Esophagus muscularis mucosa (tissue), 4 donors: ENCODE measurements at regions not wholly inside any gene's neighbourhood (a gene's known extent, or its start where the extent isn't known, plus 50 kb on each side); places are given as distances from the start of the nearest gene placed in this dataset.
"Not testable (repeated sequence)": the region's sequence is repeated elsewhere in the genome, so short reads cannot be mapped to it uniquely, and the experiment has no call there.

Experiments used
- DNase-seq: peaks from one replicate; pipeline ENCODE4 v3.0.0-alpha.2; 2017; ENCODE audit errors: extremely low spot score
- H3K27ac ChIP-seq, 4 donors: fragments of 200-600 bp; sonication (generic); replicated peaks in 1 of 4; 1 replicate in 3 of 4; 2 replicates in 1 of 4; pipeline ENCODE4 v1.5.1; 2016 to 2019; ENCODE audit warnings: mild to moderate bottlenecking in 1 of 4
- H3K27me3 ChIP-seq, 4 donors: fragments of 200-600 bp; sonication (generic); one replicate each; pipeline versions ENCODE4 v1.5.1 to v1.6.0; 2016 to 2019
- H3K36me3 ChIP-seq, 4 donors: fragments of 200-600 bp; sonication (generic); one replicate each; pipeline ENCODE4 v1.5.1; 2016 to 2019
- H3K4me1 ChIP-seq, 4 donors: fragments of 200-600 bp; sonication (generic); one replicate each; pipeline ENCODE4 v1.5.1; 2016 to 2019
- H3K4me3 ChIP-seq, 4 donors: fragments of 200-600 bp; sonication (generic); 1 replicate in 2 of 4; 2 replicates in 2 of 4; pipeline ENCODE4 v1.5.1; 2016 to 2019; ENCODE audit warnings: mild to moderate bottlenecking in 4 of 4, moderate library complexity in 1 of 4
- H3K9me3 ChIP-seq, 4 donors: fragments of 200-600 bp; sonication (generic); 1 replicate in 3 of 4; 2 replicates in 1 of 4; pipeline ENCODE4 v1.5.1; 2016 to 2019
- EP300 ChIP-seq: sonication (generic); formaldehyde crosslinking; IDR thresholded peaks from one replicate; pipeline ENCODE4 v1.6.1; 2017; ENCODE audit warnings: antibody characterized with exemption
- POLR2A ChIP-seq: fragments of 450-650 bp; IDR thresholded peaks from one replicate; pipeline ENCODE4 v1.6.1; 2017; ENCODE audit warnings: antibody characterized with exemption, moderate library complexity, mild to moderate bottlenecking, low read depth
- POLR2AphosphoS5 ChIP-seq, 2 donors: sonication (generic); formaldehyde crosslinking; IDR thresholded peaks; one replicate each; pipeline ENCODE4 v1.6.1; 2017; ENCODE audit warnings: antibody characterized with exemption in 2 of 2
- WGBS: methylation state at CpG from one replicate; pipeline ENCODE4 v1.1.5; 2018; 5-methylcytosine and 5-hydroxymethylcytosine counted together
- intact Hi-C: fragments of 100-400 bp; cut with DNase I; formaldehyde crosslinking; loops from one replicate; pipeline ENCODE4 v1.15.1; 2023
- TF ChIP-seq, protein P1 (sequence below), 3 experiments: fragments of 200-600 bp in 2 of 3; fragments of 450-650 bp in 1 of 3; sonication (generic) in 2 of 3; IDR thresholded peaks; one replicate each; pipeline ENCODE4 v1.5.1; 2017 to 2019; ENCODE audit warnings: antibody characterized with exemption in 3 of 3, mild to moderate bottlenecking in 2 of 3, moderate library complexity in 1 of 3

DNA sequence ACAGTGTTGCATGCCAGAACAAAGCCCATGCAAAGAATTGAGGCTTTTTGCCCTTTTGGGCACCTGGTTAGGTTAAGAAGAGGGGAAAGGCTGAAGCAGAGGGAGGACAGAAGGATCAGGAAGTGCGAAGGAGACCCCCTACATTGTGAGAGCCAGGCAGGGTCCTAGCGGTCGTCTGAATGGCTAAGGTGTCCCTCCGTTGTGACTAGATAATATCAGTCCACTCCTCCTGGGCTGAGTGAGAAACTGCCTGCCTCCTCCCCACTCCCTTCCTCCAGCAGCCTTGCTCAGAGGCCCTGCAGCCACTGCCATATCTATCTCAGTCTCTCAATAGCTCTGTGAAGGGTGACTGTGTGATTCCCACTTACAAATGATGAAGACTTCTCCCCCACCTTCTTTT lies 75.1 kb downstream of the WSB1 start:
- intact Hi-C loops: no loop called here
- Histone ChIP-seq H3K4me1 (peaks cover 0 to 8% (median 5%) of the 10 kb centered on the region in 4 donors), H3K9me3 (peaks cover 0 to 6% (median 2%) of the 10 kb centered on the region in 4 donors), H3K27me3 (no peaks in the 10 kb centered on the region), H3K36me3 (no peaks in the 10 kb centered on the region), H3K4me3 (no peak overlapping the region), H3K27ac (no peak overlapping the region)
- DNase-seq: no peak
- no peak for TF ChIP-seq EP300
- no peak for TF ChIP-seq POLR2A
- TF ChIP-seq POLR2AphosphoS5 (IDR thresholded peaks at IDR 0.05): no peak
- TF ChIP-seq, protein P1, sequence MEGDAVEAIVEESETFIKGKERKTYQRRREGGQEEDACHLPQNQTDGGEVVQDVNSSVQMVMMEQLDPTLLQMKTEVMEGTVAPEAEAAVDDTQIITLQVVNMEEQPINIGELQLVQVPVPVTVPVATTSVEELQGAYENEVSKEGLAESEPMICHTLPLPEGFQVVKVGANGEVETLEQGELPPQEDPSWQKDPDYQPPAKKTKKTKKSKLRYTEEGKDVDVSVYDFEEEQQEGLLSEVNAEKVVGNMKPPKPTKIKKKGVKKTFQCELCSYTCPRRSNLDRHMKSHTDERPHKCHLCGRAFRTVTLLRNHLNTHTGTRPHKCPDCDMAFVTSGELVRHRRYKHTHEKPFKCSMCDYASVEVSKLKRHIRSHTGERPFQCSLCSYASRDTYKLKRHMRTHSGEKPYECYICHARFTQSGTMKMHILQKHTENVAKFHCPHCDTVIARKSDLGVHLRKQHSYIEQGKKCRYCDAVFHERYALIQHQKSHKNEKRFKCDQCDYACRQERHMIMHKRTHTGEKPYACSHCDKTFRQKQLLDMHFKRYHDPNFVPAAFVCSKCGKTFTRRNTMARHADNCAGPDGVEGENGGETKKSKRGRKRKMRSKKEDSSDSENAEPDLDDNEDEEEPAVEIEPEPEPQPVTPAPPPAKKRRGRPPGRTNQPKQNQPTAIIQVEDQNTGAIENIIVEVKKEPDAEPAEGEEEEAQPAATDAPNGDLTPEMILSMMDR (IDR thresholded peaks at IDR 0.05): no peak
- WGBS: 86% methylated on average over 4 of the region's 4 CpGs

DNA sequence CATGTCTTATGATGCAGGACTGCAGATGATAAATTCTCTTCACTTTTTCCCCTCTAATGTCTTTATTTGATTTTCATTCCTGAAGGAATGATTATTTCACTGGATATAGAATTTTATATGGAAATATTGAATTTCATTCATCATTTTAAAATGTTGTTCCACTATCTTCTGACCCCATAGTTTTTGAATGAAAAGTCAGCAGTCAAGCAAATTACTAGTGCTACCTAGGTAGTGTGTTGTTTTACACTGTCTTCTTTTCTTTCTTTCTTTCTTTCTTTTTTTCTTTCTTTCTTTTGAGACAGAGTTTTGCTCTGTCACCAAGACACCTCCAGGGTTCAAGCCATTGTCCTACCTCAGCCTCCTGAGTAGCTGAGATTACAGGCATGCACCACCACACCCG lies 76.9 kb downstream of the WSB1 start:
- H3K36me3 ChIP-seq: no peaks in the 10 kb centered on the region
- no peak overlapping the region for H3K27ac ChIP-seq
- no peaks in the 10 kb centered on the region for H3K4me1 ChIP-seq
- TF ChIP-seq, protein P1 (IDR thresholded peaks at IDR 0.05): no peak
- TF ChIP-seq POLR2A: no peak
- TF ChIP-seq EP300: no peak
- no peak for TF ChIP-seq POLR2AphosphoS5 (IDR thresholded peaks at IDR 0.05)
- no peaks in the 10 kb centered on the region for H3K27me3 ChIP-seq
- no peak for DNase-seq
- 100% methylated on average over 1 of the region's 1 CpG for WGBS
- intact Hi-C loops: no loop called here
- H3K9me3 ChIP-seq: peaks cover 0 to 6% (median 2%) of the 10 kb centered on the region in 4 donors
- H3K4me3 ChIP-seq: no peak overlapping the region

DNA sequence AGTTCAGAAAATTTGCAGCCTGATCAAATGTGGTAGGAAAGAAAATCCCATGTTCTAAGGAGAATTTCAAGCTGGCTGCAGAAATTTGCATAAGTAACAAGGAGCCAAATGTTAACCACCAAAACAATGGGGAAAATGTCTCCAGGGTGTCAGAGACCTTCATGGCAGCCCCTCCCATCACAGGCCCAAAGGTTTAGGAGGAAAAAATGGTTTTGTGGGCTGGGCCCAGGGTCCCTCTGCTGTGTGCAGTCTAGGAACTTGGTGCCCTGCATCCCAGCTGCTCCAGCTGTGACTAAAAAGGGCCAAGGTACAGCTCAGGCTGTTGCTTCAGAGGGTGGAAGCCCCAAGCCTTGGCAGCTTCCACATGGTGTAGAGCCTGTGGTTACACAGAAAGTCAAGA lies 79.8 kb downstream of the WSB1 start:
- intact Hi-C loops: not testable (repeated sequence)

DNA sequence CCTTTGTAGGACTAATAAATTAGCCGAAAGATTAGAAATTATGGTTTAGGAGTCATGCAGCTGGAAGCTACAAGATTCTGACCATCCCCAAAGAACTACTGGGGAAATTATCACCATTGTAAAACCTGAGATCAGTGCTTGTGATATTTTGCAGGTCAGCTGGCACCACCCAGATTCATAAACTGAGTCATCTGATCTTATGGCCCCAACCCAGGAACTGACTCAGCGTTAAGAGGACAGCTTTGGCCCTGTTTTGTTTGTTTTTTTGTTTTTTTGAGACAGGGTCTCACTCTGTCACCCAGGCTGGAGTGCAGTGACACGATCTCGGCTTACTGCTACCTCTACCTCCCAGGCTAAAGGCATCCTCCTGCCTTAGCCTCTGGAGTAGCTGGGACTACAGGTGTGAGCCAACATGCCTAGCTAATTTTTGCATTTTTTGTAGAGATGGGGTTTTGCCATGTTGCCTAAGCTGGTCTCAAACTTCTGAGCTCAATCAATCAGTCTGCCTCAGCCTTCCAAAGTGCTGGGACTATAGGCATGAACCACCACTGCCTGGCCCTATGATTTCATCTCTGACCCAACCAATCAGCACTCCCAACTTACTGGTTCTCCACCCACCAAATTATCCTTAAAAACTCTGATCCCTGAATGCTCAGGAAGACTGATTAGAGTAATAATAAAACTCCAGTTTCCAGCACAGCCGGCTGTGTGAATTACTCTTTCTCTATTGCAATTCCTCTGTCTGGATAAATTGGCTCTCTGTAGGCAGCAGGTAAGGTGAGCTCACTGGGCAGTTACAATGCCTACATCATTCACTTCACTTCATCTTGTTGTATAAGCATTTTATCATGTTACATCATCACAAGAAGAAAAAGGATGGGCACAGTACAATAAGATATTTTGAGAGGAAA lies 79.4 kb upstream of the KSR1 start:
- intact Hi-C loops: no loop called here
- WGBS: 88% methylated on average over 5 of the region's 5 CpGs
- H3K9me3 ChIP-seq: no peaks in the 10 kb centered on the region
- DNase-seq: no peak
- no peaks in the 10 kb centered on the region for H3K27me3 ChIP-seq
- H3K4me3 ChIP-seq: no peak overlapping the region
- peaks cover 12 to 26% (median 21%) of the 10 kb centered on the region in 4 donors for H3K4me1 ChIP-seq
- H3K36me3 ChIP-seq: no peaks in the 10 kb centered on the region
- H3K27ac ChIP-seq: no peak overlapping the region
- TF ChIP-seq, protein P1 (IDR thresholded peaks at IDR 0.05): no peak
- TF ChIP-seq EP300 (no peak), POLR2AphosphoS5 (IDR thresholded peaks at IDR 0.05) (no peak), POLR2A (no peak)

More for the DNA sequence above, 79.8 kb downstream of the WSB1 start:
- not testable (repeated sequence) for H3K9me3 ChIP-seq, DNase-seq, H3K27ac ChIP-seq, H3K4me1 ChIP-seq, H3K36me3 ChIP-seq, H3K27me3 ChIP-seq, H3K4me3 ChIP-seq

DNA sequence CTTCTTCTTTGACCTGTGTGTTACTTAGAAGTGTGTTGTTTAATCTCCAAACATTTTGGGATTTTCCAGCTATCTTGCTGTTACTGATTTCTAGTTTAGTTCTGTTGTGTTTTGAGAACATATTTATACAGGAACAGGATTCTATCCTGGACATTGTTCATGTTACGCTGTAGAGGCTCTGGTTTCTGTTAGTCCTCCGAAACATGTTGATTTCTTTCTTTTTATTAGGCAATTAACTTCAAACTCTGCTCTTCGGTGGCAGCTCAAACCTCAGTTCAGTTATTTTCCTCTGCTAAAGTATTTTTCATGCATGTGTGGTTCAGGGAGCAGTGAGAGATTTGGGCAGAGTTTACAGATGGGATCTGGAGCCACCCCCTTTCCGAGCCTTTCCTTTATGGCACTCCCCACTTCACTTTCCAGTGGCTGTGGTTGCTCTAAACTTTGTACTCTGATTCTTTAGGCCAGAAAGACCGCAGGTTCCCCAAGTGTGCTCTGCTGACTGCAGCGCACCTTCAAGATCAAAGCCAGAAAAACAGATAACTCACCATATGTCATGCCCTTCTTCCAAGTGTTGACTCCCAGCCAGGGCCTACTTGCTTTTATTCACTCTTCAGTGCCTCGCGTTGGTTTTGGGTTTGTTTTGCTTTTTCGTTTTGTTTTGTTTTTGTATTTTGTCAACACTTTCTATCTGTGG lies 77.6 kb upstream of the KSR1 start:
- no peak overlapping the region for H3K4me3 ChIP-seq
- DNase-seq: no peak
- H3K4me1 ChIP-seq: peaks cover 12 to 26% (median 21%) of the 10 kb centered on the region in 4 donors
- H3K36me3 ChIP-seq: no peaks in the 10 kb centered on the region
- no peaks in the 10 kb centered on the region for H3K9me3 ChIP-seq
- intact Hi-C loops: no loop called here
- H3K27me3 ChIP-seq: no peaks in the 10 kb centered on the region
- peak overlapping the region in 1 of 4 donors; percentile 15 for H3K27ac ChIP-seq
- TF ChIP-seq POLR2AphosphoS5 (IDR thresholded peaks at IDR 0.05) (no peak), EP300 (no peak), POLR2A (no peak)
- TF ChIP-seq, protein P1 (IDR thresholded peaks at IDR 0.05): no peak
- WGBS: 78% methylated on average over 9 of the region's 9 CpGs
